ENCODE measurements at regions not wholly inside any gene's neighbourhood (a gene's known extent, or its start where the extent isn't known, plus 50 kb on each side); places are given as distances from the start of the nearest gene placed in this dataset.

GRCh38 chr5:97606531-97606930, 423.5 kb upstream of the RIOK2 start:
- H3K4me1 ChIP-seq (ENCODE audit: insufficient read depth, low read length) = no peaks in the 10 kb centered on the region
- H4K20me1 ChIP-seq (ENCODE audit: insufficient read depth, low read length) = no peaks in the 10 kb centered on the region
- no peak overlapping the region for H3K4me2 ChIP-seq (ENCODE audit: insufficient read depth, low read length)
- no peak overlapping the region for H3K4me3 ChIP-seq (ENCODE audit: insufficient read depth, low read length)
- DNase-seq (ENCODE audit: insufficient read length, low spot score, missing footprints) = no peak
- H3K36me3 ChIP-seq (ENCODE audit: insufficient read depth, low read length) = no peaks in the 10 kb centered on the region
- no peaks in the 10 kb centered on the region for H3K27me3 ChIP-seq (ENCODE audit: insufficient read depth, low read length)
- no peaks in the 10 kb centered on the region for H3K79me2 ChIP-seq (ENCODE audit: insufficient read depth, low read length)
- H3K27ac ChIP-seq (ENCODE audit: low read depth, low read length) = no peak overlapping the region
- TF ChIP-seq CTCF (IDR thresholded peaks at IDR 0.05; ENCODE audit: extremely low read depth, low read depth, low read length) = no peak
- no peaks in the 10 kb centered on the region for H3K9me3 ChIP-seq (ENCODE audit: low read depth, low read length)
- no peak overlapping the region for H2AFZ ChIP-seq (ENCODE audit: low read length)

- H3K27me3 ChIP-seq (ENCODE audit: insufficient read depth, low read length) = no peaks in the 10 kb centered on the region
- H3K27ac ChIP-seq (ENCODE audit: low read depth, low read length) = no peak overlapping the region
- H3K9me3 ChIP-seq (ENCODE audit: low read depth, low read length) = no peaks in the 10 kb centered on the region
- H3K79me2 ChIP-seq (ENCODE audit: insufficient read depth, low read length) = no peaks in the 10 kb centered on the region
- TF ChIP-seq CTCF (IDR thresholded peaks at IDR 0.05; ENCODE audit: extremely low read depth, low read depth, low read length) = no peak
- no peak overlapping the region for H3K4me2 ChIP-seq (ENCODE audit: insufficient read depth, low read length)
- no peak for DNase-seq (ENCODE audit: insufficient read length, low spot score, missing footprints)
- no peaks in the 10 kb centered on the region for H4K20me1 ChIP-seq (ENCODE audit: insufficient read depth, low read length)
- no peaks in the 10 kb centered on the region for H3K4me1 ChIP-seq (ENCODE audit: insufficient read depth, low read length)
- H3K36me3 ChIP-seq (ENCODE audit: insufficient read depth, low read length) = no peaks in the 10 kb centered on the region
- no peak overlapping the region for H2AFZ ChIP-seq (ENCODE audit: low read length)
- no peak overlapping the region for H3K4me3 ChIP-seq (ENCODE audit: insufficient read depth, low read length)
These were observed 425.5 kb upstream of the RIOK2 start for GRCh38 chr5:97608501-97608900.

GRCh38 chr5:97618721-97619120, 435.7 kb upstream of the RIOK2 start:
- no peak for DNase-seq (ENCODE audit: insufficient read length, low spot score, missing footprints)
- Histone ChIP-seq H3K4me3 (ENCODE audit: insufficient read depth, low read length) (no peak overlapping the region), H3K36me3 (ENCODE audit: insufficient read depth, low read length) (no peaks in the 10 kb centered on the region), H3K4me1 (ENCODE audit: insufficient read depth, low read length) (no peaks in the 10 kb centered on the region), H3K27ac (ENCODE audit: low read depth, low read length) (no peak overlapping the region), H3K79me2 (ENCODE audit: insufficient read depth, low read length) (no peaks in the 10 kb centered on the region), H3K9me3 (ENCODE audit: low read depth, low read length) (no peaks in the 10 kb centered on the region), H3K4me2 (ENCODE audit: insufficient read depth, low read length) (no peak overlapping the region), H3K27me3 (ENCODE audit: insufficient read depth, low read length) (no peaks in the 10 kb centered on the region), H4K20me1 (ENCODE audit: insufficient read depth, low read length) (no peaks in the 10 kb centered on the region), H2AFZ (ENCODE audit: low read length) (no peak overlapping the region)
- no peak for TF ChIP-seq CTCF (IDR thresholded peaks at IDR 0.05; ENCODE audit: extremely low read depth, low read depth, low read length)

- H3K4me1 ChIP-seq (ENCODE audit: insufficient read depth, low read length) = peaks cover 15% of the 10 kb centered on the region
- no peaks in the 10 kb centered on the region for H3K79me2 ChIP-seq (ENCODE audit: insufficient read depth, low read length)
- no peak overlapping the region for H3K4me2 ChIP-seq (ENCODE audit: insufficient read depth, low read length)
- no peak overlapping the region for H3K27ac ChIP-seq (ENCODE audit: low read depth, low read length)
- H2AFZ ChIP-seq (ENCODE audit: low read length) = no peak overlapping the region
- no peaks in the 10 kb centered on the region for H3K27me3 ChIP-seq (ENCODE audit: insufficient read depth, low read length)
- no peaks in the 10 kb centered on the region for H4K20me1 ChIP-seq (ENCODE audit: insufficient read depth, low read length)
- H3K36me3 ChIP-seq (ENCODE audit: insufficient read depth, low read length) = no peaks in the 10 kb centered on the region
- no peak for DNase-seq (ENCODE audit: insufficient read length, low spot score, missing footprints)
- no peak for TF ChIP-seq CTCF (IDR thresholded peaks at IDR 0.05; ENCODE audit: extremely low read depth, low read depth, low read length)
- H3K4me3 ChIP-seq (ENCODE audit: insufficient read depth, low read length) = no peak overlapping the region
- H3K9me3 ChIP-seq (ENCODE audit: low read depth, low read length) = no peaks in the 10 kb centered on the region
These were observed 440.4 kb upstream of the RIOK2 start for GRCh38 chr5:97623441-97623840.

Measured in osteoblast (primary cell).